Upper lobe of left lung (tissue), 6 donors: ENCODE measurements at regions not wholly inside any gene's neighbourhood (a gene's known extent, or its start where the extent isn't known, plus 50 kb on each side); places are given as distances from the start of the nearest gene placed in this dataset.
"Not testable (repeated sequence)": the region's sequence is repeated elsewhere in the genome, so short reads cannot be mapped to it uniquely, and the experiment has no call there.

ENCODE experiments used
- ATAC-seq, 2 donors: fragments of 200-7000 bp; cut with Tn5 transposase; one replicate each; pipeline ENCODE4 v1.9.1; 2022; ENCODE audit warnings: mild to moderate bottlenecking in 2 of 2, moderate library complexity in 2 of 2; ENCODE audit not compliant: low FRiP score in 2 of 2
- DNase-seq, 2 donors: peaks; one replicate each; pipeline ENCODE4 v3.0.0-alpha.2; 2019 to 2020
- H3K27ac ChIP-seq, 4 donors: fragments of 200-600 bp; sonication (generic); one replicate each; pipeline ENCODE4 v1.5.1; 2016 to 2019
- H3K27me3 ChIP-seq, 4 donors: fragments of 200-600 bp; sonication (generic); one replicate each; pipeline ENCODE4 v1.5.1; 2017 to 2019
- H3K36me3 ChIP-seq, 4 donors: fragments of 200-600 bp; sonication (generic); one replicate each; pipeline ENCODE4 v1.5.1; 2016 to 2019
- H3K4me1 ChIP-seq, 4 donors: fragments of 200-600 bp; sonication (generic); one replicate each; pipeline ENCODE4 v1.5.1; 2018 to 2019
- H3K4me3 ChIP-seq, 4 donors: fragments of 200-600 bp; sonication (generic); one replicate each; pipeline ENCODE4 v1.5.1; 2017 to 2019; ENCODE audit warnings: mild to moderate bottlenecking in 2 of 4, moderate library complexity in 1 of 4
- H3K9me3 ChIP-seq, 4 donors: fragments of 200-600 bp; sonication (generic); one replicate each; pipeline ENCODE4 v1.5.1; 2018 to 2019
- CTCF ChIP-seq, 6 experiments: fragments of 450-650 bp in 4 of 6; fragments of 200-600 bp in 2 of 6; sonication (generic) in 2 of 6; IDR thresholded peaks; one replicate each; pipeline ENCODE4 v1.5.1; 2016 to 2019; ENCODE audit warnings: antibody characterized with exemption in 6 of 6
- EP300 ChIP-seq, 4 donors: sonication (generic); formaldehyde crosslinking; IDR thresholded peaks; one replicate each; pipeline ENCODE4 v1.5.1; 2017; ENCODE audit warnings: antibody characterized with exemption in 4 of 4, control low read depth in 2 of 4
- POLR2A ChIP-seq, 4 donors: fragments of 450-650 bp; IDR thresholded peaks; one replicate each; pipeline ENCODE4 v1.5.1; 2016 to 2017; ENCODE audit warnings: antibody characterized with exemption in 4 of 4, mild to moderate bottlenecking in 2 of 4
- POLR2AphosphoS5 ChIP-seq, 2 donors: sonication (generic); formaldehyde crosslinking; IDR thresholded peaks; one replicate each; pipeline ENCODE4 v1.5.1; 2017; ENCODE audit warnings: antibody characterized with exemption in 2 of 2
- WGBS, 2 donors: methylation state at CpG; one replicate each; pipeline ENCODE4 v1.1.5; 2017 to 2018; 5-methylcytosine and 5-hydroxymethylcytosine counted together
- donor health status: DM: no; HTN: no; CAD: no; lungs with moderate emphysema.
- donor health status: DM: no; HTN: yes; CAD: no; lungs with severe emphysema.

GRCh38 chr4:38387819-38388218 lies 276.2 kb upstream of the KLF3 start:
- H3K27ac ChIP-seq: no peak overlapping the region
- WGBS, 2 donors: 56 to 60% methylated on average over 5 of the region's 5 CpGs
- ATAC-seq: no peak

GRCh38 chr4:38388907-38389306 lies 275.1 kb upstream of the KLF3 start:
- not testable (repeated sequence) for H3K27me3 ChIP-seq, H3K36me3 ChIP-seq, H3K4me3 ChIP-seq, H3K27ac ChIP-seq, DNase-seq, ATAC-seq
- Histone ChIP-seq H3K4me1 (peaks cover 8 to 31% (median 17%) of the 10 kb centered on the region in 4 donors), H3K9me3 (peaks cover 0 to 10% (median 3%) of the 10 kb centered on the region in 4 donors)
- 31 to 50% methylated on average over 1 of the region's 1 CpG for WGBS, 2 donors

More at GRCh38 chr4:38387819-38388218, 276.2 kb upstream of the KLF3 start:
- peaks cover 8 to 38% (median 20%) of the 10 kb centered on the region in 4 donors for H3K4me1 ChIP-seq
- H3K4me3 ChIP-seq: no peak overlapping the region
- H3K27me3 ChIP-seq: no peaks in the 10 kb centered on the region
- peaks cover 0 to 9% (median 3%) of the 10 kb centered on the region in 4 donors for H3K9me3 ChIP-seq
- TF ChIP-seq POLR2A (IDR thresholded peaks at IDR 0.05) (no peak), CTCF (IDR thresholded peaks at IDR 0.05) (no peak), EP300 (IDR thresholded peaks at IDR 0.05) (no peak), POLR2AphosphoS5 (IDR thresholded peaks at IDR 0.05) (no peak)
- no peaks in the 10 kb centered on the region for H3K36me3 ChIP-seq
- no peak for DNase-seq

GRCh38 chr4:38390969-38391545 lies 272.9 kb upstream of the KLF3 start:
- Histone ChIP-seq H3K4me3 (no peak overlapping the region), H3K36me3 (no peaks in the 10 kb centered on the region), H3K27me3 (no peaks in the 10 kb centered on the region), H3K27ac (no peak overlapping the region), H3K4me1 (peaks cover 0 to 21% (median 8%) of the 10 kb centered on the region in 4 donors), H3K9me3 (peaks cover 0 to 10% (median 3%) of the 10 kb centered on the region in 4 donors)
- TF ChIP-seq CTCF (IDR thresholded peaks at IDR 0.05): no peak
- DNase-seq: no peak
- ATAC-seq: no peak

DNA sequence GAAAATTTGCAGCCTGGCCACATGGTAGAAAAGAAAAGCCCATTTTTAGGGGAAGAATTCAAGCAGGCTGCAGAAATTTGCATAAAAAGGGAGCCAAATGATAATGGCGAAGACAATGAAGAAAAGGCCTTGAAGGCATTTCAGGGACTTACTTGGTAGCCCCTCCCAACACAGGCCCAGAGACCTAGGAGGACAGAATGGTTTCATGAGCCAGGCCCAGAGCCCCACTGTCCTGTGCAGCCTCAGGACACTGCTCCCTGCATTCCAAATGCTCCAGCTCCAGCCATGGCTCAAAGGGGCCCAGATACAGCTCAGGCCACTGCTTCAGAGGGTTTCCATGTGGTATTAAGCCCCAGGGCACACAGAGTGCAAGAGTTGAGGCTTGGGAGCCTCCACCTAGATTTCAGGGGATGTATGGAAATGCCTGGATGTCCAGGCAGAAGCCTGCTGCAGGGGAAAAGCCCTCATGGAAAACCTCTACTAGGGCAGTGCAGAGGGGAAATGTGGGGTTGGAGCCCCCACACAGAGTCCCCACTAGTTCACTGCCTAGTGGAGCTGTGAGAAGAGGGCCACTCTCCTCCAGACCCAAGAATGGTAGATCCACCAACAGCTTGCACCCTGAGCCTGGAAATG lies 271.7 kb upstream of the KLF3 start:
- H3K4me1 ChIP-seq: peaks cover 0 to 8% (median 2%) of the 10 kb centered on the region in 4 donors
- no peaks in the 10 kb centered on the region for H3K27me3 ChIP-seq
- 95 to 97% methylated on average over 1 of the region's 1 CpG for WGBS, 2 donors
- no peak overlapping the region for H3K4me3 ChIP-seq
- no peak for DNase-seq
- ATAC-seq: no peak
- H3K27ac ChIP-seq: no peak overlapping the region
- H3K9me3 ChIP-seq: peaks cover 0 to 10% (median 3%) of the 10 kb centered on the region in 4 donors
- H3K36me3 ChIP-seq: no peaks in the 10 kb centered on the region
- TF ChIP-seq CTCF (IDR thresholded peaks at IDR 0.05): no peak
- TF ChIP-seq POLR2AphosphoS5 (IDR thresholded peaks at IDR 0.05): no peak
- no peak for TF ChIP-seq POLR2A (IDR thresholded peaks at IDR 0.05)
- no peak for TF ChIP-seq EP300 (IDR thresholded peaks at IDR 0.05)

DNA sequence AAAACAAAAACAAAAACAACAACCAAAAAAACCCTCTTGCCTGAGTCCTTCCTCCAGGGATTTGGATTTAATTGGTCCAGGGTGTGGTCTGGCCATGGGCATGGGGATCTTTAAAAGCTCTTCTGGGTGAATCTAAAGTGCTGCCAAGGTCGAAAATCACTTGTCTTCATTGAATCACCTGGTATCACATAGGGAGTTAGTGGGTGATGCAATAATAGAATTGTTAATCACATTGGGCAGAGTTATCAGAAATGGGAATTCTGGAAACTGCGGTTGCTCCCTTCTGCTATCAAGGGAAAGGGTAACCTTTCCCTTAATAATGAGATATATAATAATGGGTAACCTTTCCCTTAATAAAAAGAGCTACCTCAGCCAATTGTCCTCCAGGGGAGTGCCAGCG lies 267.9 kb upstream of the KLF3 start:
- TF ChIP-seq POLR2AphosphoS5 (IDR thresholded peaks at IDR 0.05) (no peak), EP300 (IDR thresholded peaks at IDR 0.05) (no peak)
- DNase-seq: no peak
- 94% methylated on average over 3 of the region's 3 CpGs for WGBS, 2 donors
- Histone ChIP-seq H3K27me3 (no peaks in the 10 kb centered on the region), H3K4me3 (no peak overlapping the region), H3K36me3 (no peaks in the 10 kb centered on the region), H3K27ac (no peak overlapping the region), H3K9me3 (peaks cover 0 to 10% (median 3%) of the 10 kb centered on the region in 4 donors), H3K4me1 (no peaks in the 10 kb centered on the region)
- no peak for ATAC-seq
